Upper lobe of right lung (tissue), 1 donor: ENCODE measurements at regions not wholly inside any gene's neighbourhood (a gene's known extent, or its start where the extent isn't known, plus 50 kb on each side); places are given as distances from the start of the nearest gene placed in this dataset.

Experiments used
- ATAC-seq: fragments of 200-7000 bp; cut with Tn5 transposase; one replicate; pipeline ENCODE4 v1.9.1; 2020; ENCODE audit warnings: mild to moderate bottlenecking, moderate library complexity
- DNase-seq: peaks from one replicate; pipeline ENCODE4 v3.0.0-alpha.2; 2020
- H3K27ac ChIP-seq: fragments of 200-600 bp; one replicate; pipeline ENCODE4 v1.8.0; 2022
- H3K27me3 ChIP-seq: fragments of 200-600 bp; one replicate; pipeline ENCODE4 v1.8.0; 2022; ENCODE audit warnings: mild to moderate bottlenecking
- H3K36me3 ChIP-seq: fragments of 200-600 bp; one replicate; pipeline ENCODE4 v1.8.0; 2022
- H3K4me1 ChIP-seq: fragments of 200-600 bp; one replicate; pipeline ENCODE4 v1.8.0; 2022
- H3K4me3 ChIP-seq: fragments of 200-600 bp; one replicate; pipeline ENCODE4 v1.8.0; 2022; ENCODE audit warnings: mild to moderate bottlenecking
- H3K9me3 ChIP-seq: fragments of 200-600 bp; one replicate; pipeline ENCODE4 v1.8.0; 2022
- CTCF ChIP-seq: fragments of 200-600 bp; IDR thresholded peaks from one replicate; pipeline ENCODE4 v1.8.0; 2022; ENCODE audit warnings: antibody characterized with exemption
- intact Hi-C: fragments of 100-400 bp; cut with DNase I; formaldehyde crosslinking; loops from one replicate; pipeline ENCODE4 v1.11.0; 2022
- donor health status: DM: no; HTN: yes; CAD: no; lungs with severe emphysema.

- Histone ChIP-seq H3K4me3 (no peak overlapping the region), H3K9me3 (no peaks in the 10 kb centered on the region), H3K27me3 (no peaks in the 10 kb centered on the region), H3K4me1 (no peaks in the 10 kb centered on the region), H3K36me3 (no peaks in the 10 kb centered on the region), H3K27ac (no peak overlapping the region)
- ATAC-seq (no peak), DNase-seq (no peak)
- intact Hi-C loops, result no loop called here
- no peak for TF ChIP-seq CTCF
These were observed 594.4 kb upstream of the ID2 start for GRCh38 chr2:8087480-8087840.

GRCh38 chr2:8088810-8089209, 593.0 kb upstream of the ID2 start:
- no peaks in the 10 kb centered on the region for H3K36me3 ChIP-seq
- no peaks in the 10 kb centered on the region for H3K27me3 ChIP-seq
- no peak for DNase-seq
- H3K4me1 ChIP-seq, result no peaks in the 10 kb centered on the region
- no peak overlapping the region for H3K4me3 ChIP-seq
- no peak for TF ChIP-seq CTCF
- intact Hi-C loops, result no loop called here
- H3K27ac ChIP-seq, result no peak overlapping the region
- no peak for ATAC-seq
- H3K9me3 ChIP-seq, result no peaks in the 10 kb centered on the region

- DNase-seq (no peak), ATAC-seq (no peak)
- H3K36me3 ChIP-seq, result no peaks in the 10 kb centered on the region
- no peak overlapping the region for H3K27ac ChIP-seq
- no peak overlapping the region for H3K4me3 ChIP-seq
- H3K4me1 ChIP-seq, result no peaks in the 10 kb centered on the region
- no peaks in the 10 kb centered on the region for H3K9me3 ChIP-seq
- intact Hi-C loops, result no loop called here
- no peak for TF ChIP-seq CTCF
- H3K27me3 ChIP-seq, result no peaks in the 10 kb centered on the region
These were observed 592.3 kb upstream of the ID2 start for GRCh38 chr2:8089596-8089995.

GRCh38 chr2:8090748-8091700, 590.8 kb upstream of the ID2 start:
- no peak overlapping the region for H3K4me3 ChIP-seq
- intact Hi-C loops, result no loop called here
- H3K27ac ChIP-seq, result no peak overlapping the region
- H3K4me1 ChIP-seq, result no peaks in the 10 kb centered on the region
- H3K27me3 ChIP-seq, result no peaks in the 10 kb centered on the region
- TF ChIP-seq CTCF, result no peak
- H3K36me3 ChIP-seq, result no peaks in the 10 kb centered on the region
- H3K9me3 ChIP-seq, result no peaks in the 10 kb centered on the region
- ATAC-seq (peak; percentile 97), DNase-seq (peak; percentile 71)

GRCh38 chr2:8094526-8094925, 587.3 kb upstream of the ID2 start:
- no peak for DNase-seq
- no peak for ATAC-seq
- no peaks in the 10 kb centered on the region for H3K36me3 ChIP-seq
- H3K9me3 ChIP-seq, result no peaks in the 10 kb centered on the region
- no peak for TF ChIP-seq CTCF
- H3K4me3 ChIP-seq, result no peak overlapping the region
- no peaks in the 10 kb centered on the region for H3K27me3 ChIP-seq
- H3K4me1 ChIP-seq, result no peaks in the 10 kb centered on the region
- intact Hi-C loops, result no loop called here
- H3K27ac ChIP-seq, result no peak overlapping the region
